Fibroblast of the aortic adventitia (primary cell): ENCODE measurements at regions not wholly inside any gene's neighbourhood (a gene's known extent, or its start where the extent isn't known, plus 50 kb on each side); places are given as distances from the start of the nearest gene placed in this dataset.

Source experiments
- DNase-seq: peaks from one replicate; pipeline ENCODE4 v3.0.0-alpha.2; 2010; ENCODE audit warnings: low read depth
- H3K4me3 ChIP-seq: 2 replicates; pipeline ENCODE4 v1.5.1; 2011; ENCODE audit warnings: low read depth, mild to moderate bottlenecking, control low read depth, low read length, moderate library complexity
- CTCF ChIP-seq: IDR thresholded peaks from 2 replicates; pipeline ENCODE4 v1.5.1; 2011; ENCODE audit warnings: mild to moderate bottlenecking, low read length, control low read depth, inconsistent platforms; ENCODE audit not compliant: insufficient read depth

- TF ChIP-seq CTCF: no peak
- no peak overlapping the region for H3K4me3 ChIP-seq
- no peak for DNase-seq
These were observed 135.9 kb upstream of the RGMB start for GRCh38 chr5:98637557-98637956.

GRCh38 chr5:98638111-98638510, 135.4 kb upstream of the RGMB start:
- no peak overlapping the region for H3K4me3 ChIP-seq
- peak; percentile 36 for DNase-seq
- TF ChIP-seq CTCF: no peak

- H3K4me3 ChIP-seq: no peak overlapping the region
- DNase-seq: peak; percentile 96
- no peak for TF ChIP-seq CTCF
These were observed 134.8 kb upstream of the RGMB start for GRCh38 chr5:98638701-98639100.

- no peak overlapping the region for H3K4me3 ChIP-seq
- DNase-seq: no peak
These were observed 134.2 kb upstream of the RGMB start for GRCh38 chr5:98639274-98639673.

GRCh38 chr5:98641671-98642070, 131.8 kb upstream of the RGMB start:
- DNase-seq: no peak
- TF ChIP-seq CTCF: no peak
- H3K4me3 ChIP-seq: no peak overlapping the region

More at GRCh38 chr5:98639274-98639673, 134.2 kb upstream of the RGMB start:
- no peak for TF ChIP-seq CTCF

GRCh38 chr5:98643569-98643968, 129.9 kb upstream of the RGMB start:
- no peak overlapping the region for H3K4me3 ChIP-seq
- no peak for TF ChIP-seq CTCF
- no peak for DNase-seq

GRCh38 chr5:98651715-98652114, 121.7 kb upstream of the RGMB start:
- TF ChIP-seq CTCF: no peak
- H3K4me3 ChIP-seq: no peak overlapping the region
- no peak for DNase-seq
